K562 (cell line): ENCODE measurements at regions not wholly inside any gene's neighbourhood (a gene's known extent, or its start where the extent isn't known, plus 50 kb on each side); places are given as distances from the start of the nearest gene placed in this dataset.

ENCODE experiments used
- ATAC-seq: fragments of 200-7000 bp; cut with Tn5 transposase; 3 replicates; pipeline ENCODE4 v1.9.1; 2020; ENCODE audit warnings: moderate library complexity
- BruUV-seq: library from RNA; stranded (reverse); fragments of 400-500 nt; replicated peaks from 2 replicates; lab custom pipeline; 2021; lab: Mats Ljungman, UMichigan
- CTCF ChIA-PET: fragments of 300-600 bp; formaldehyde crosslinking; extraction: SDS; loops from one replicate; lab custom pipeline; 2021; ENCODE audit warnings: low intra/inter-chr PET ratio; lab: Yijun Ruan, JAX
- POLR2A ChIA-PET: fragments of 300-600, 350-650 bp; sonication (Branson Sonifier 250); formaldehyde crosslinking; extraction: SDS; loops from one replicate; lab custom pipeline; 2021; ENCODE audit warnings: antibody characterized with exemption, inconsistent platforms; lab: Yijun Ruan, JAX
- DNase-seq, 4 experiments: peaks; one replicate each; pipeline versions ENCODE4 v3.0.0 to v3.0.0-alpha.2; 2011 to 2018; ENCODE audit warnings: low spot score in 3 of 4, mixed read lengths in 3 of 4; ENCODE audit errors: extremely low read depth in 1 of 4
- FAIRE-seq: peaks from 2 replicates; lab custom pipeline; 2011; peaks lifted over from hg19 to GRCh38; lab: Jason Lieb, UNC
- H2AFZ ChIP-seq: 2 replicates; pipeline ENCODE4 v1.6.0; 2011; ENCODE audit warnings: low read depth, low read length, control low read depth, inconsistent platforms
- H3K27ac ChIP-seq: fragments of 200-600 bp; 3 replicates; pipeline ENCODE4 v1.8.0; 2011; ENCODE audit warnings: low read depth, mild to moderate bottlenecking, control low read depth, inconsistent platforms, low read length, moderate library complexity, mixed read lengths; ENCODE audit errors: extremely low read depth
- H3K27me3 ChIP-seq, 2 experiments: fragments of 300-600 bp in 1 of 2; 2 replicates in 1 of 2; 3 replicates in 1 of 2; pipeline versions ENCODE4 v1.6.0 to v1.8.0; 2011; ENCODE audit warnings: inconsistent platforms in 2 of 2, low read length in 2 of 2, mild to moderate bottlenecking in 1 of 2, mixed read lengths in 1 of 2, moderate library complexity in 1 of 2; ENCODE audit not compliant: control insufficient read depth in 2 of 2, insufficient read depth in 2 of 2
- H3K36me3 ChIP-seq: fragments of 300-600 bp; 3 replicates; pipeline ENCODE4 v1.8.0; 2011; ENCODE audit warnings: mild to moderate bottlenecking, low read length, inconsistent platforms; ENCODE audit not compliant: control insufficient read depth, insufficient read depth
- H3K4me1 ChIP-seq, 2 experiments: fragments of 200-600 bp in 1 of 2; replicated peaks in 1 of 2; 2 replicates in 1 of 2; 3 replicates in 1 of 2; pipeline versions ENCODE4 v1.5.1 to v1.8.0; 2011; ENCODE audit warnings: inconsistent platforms in 2 of 2, low read length in 2 of 2, mild to moderate bottlenecking in 1 of 2, mixed read lengths in 1 of 2, moderate library complexity in 1 of 2; ENCODE audit not compliant: control insufficient read depth in 2 of 2, insufficient read depth in 2 of 2
- H3K4me2 ChIP-seq: 2 replicates; pipeline ENCODE4 v1.6.1; 2011; ENCODE audit warnings: low read length, control low read depth, inconsistent platforms, mixed read lengths; ENCODE audit not compliant: insufficient read depth
- H3K4me3 ChIP-seq: fragments of 200-600 bp; sonication (generic), shearing (Covaris generic); 2 replicates; pipeline ENCODE4 v1.5.1; 2016; ENCODE audit warnings: control low read depth, inconsistent platforms
- H3K79me2 ChIP-seq: fragments of 200-600 bp; 3 replicates; pipeline ENCODE4 v1.8.0; 2011; ENCODE audit warnings: low read length, inconsistent platforms; ENCODE audit not compliant: control insufficient read depth, insufficient read depth
- H3K9ac ChIP-seq, 2 experiments: 2 replicates each; pipeline versions ENCODE4 v1.6.0 to v1.6.1; 2011; ENCODE audit warnings: low read depth in 2 of 2, low read length in 2 of 2, control low read depth in 1 of 2, inconsistent platforms in 1 of 2, mild to moderate bottlenecking in 1 of 2, mixed read lengths in 1 of 2; ENCODE audit not compliant: insufficient read depth in 1 of 2
- H3K9me1 ChIP-seq: one replicate; pipeline ENCODE4 v1.6.0; 2011; ENCODE audit warnings: inconsistent platforms, mild to moderate bottlenecking, low read length, moderate library complexity; ENCODE audit not compliant: control insufficient read depth, insufficient read depth
- H3K9me3 ChIP-seq: replicated peaks from 2 replicates; pipeline ENCODE4 v1.5.1; 2011; ENCODE audit warnings: low read depth, low read length, inconsistent platforms; ENCODE audit not compliant: control insufficient read depth, insufficient read depth
- H4K20me1 ChIP-seq: replicated peaks from 2 replicates; pipeline ENCODE4 v1.6.1; 2011; ENCODE audit warnings: low read length, inconsistent platforms, mixed read lengths; ENCODE audit not compliant: control insufficient read depth, insufficient read depth
- ETV1 ChIP-seq: fragments of 450-650 bp; conservative IDR thresholded peaks from 2 replicates; pipeline ENCODE4 v1.6.1; 2016; ENCODE audit warnings: missing genetic modification characterization, control low read depth, low read depth, missing compliant biosample characterization
- FOXA3 ChIP-seq, 2 experiments: fragments of 450-650 bp in 1 of 2; sonication (generic) in 1 of 2; formaldehyde crosslinking; IDR thresholded peaks in 1 of 2; conservative IDR thresholded peaks in 1 of 2; 2 replicates each; pipeline versions ENCODE4 v1.4.0 to v1.8.0; 2020 to 2022; ENCODE audit warnings: mild to moderate bottlenecking in 2 of 2, missing genetic modification reagents in 1 of 2
- MITF ChIP-seq: IDR thresholded peaks from 2 replicates; pipeline ENCODE4 v1.6.1; 2014; ENCODE audit warnings: antibody characterized with exemption
- RBM39 ChIP-seq: fragments of 200-400 bp; formaldehyde crosslinking; optimal IDR thresholded peaks from 2 replicates; pipeline ENCODE3; 2018; ENCODE audit warnings: low read depth, low read length
- THAP12 ChIP-seq: fragments of 250-450 bp; sonication (Bioruptor Pico); IDR thresholded peaks from 2 replicates; pipeline ENCODE4 v1.9.0; 2021; ENCODE audit warnings: mild to moderate bottlenecking, inconsistent platforms
- ZBTB7A ChIP-seq: IDR thresholded peaks from 2 replicates; pipeline ENCODE4 v1.6.1; 2011; ENCODE audit warnings: low read depth, mild to moderate bottlenecking, low read length, moderate library complexity, borderline replicate concordance; ENCODE audit not compliant: control insufficient read depth
- WGBS: fragments of 100-300 bp; shearing (Covaris generic); methylation state at CpG from one replicate; pipeline ENCODE4 v1.1.6; 2016; ENCODE audit warnings: low coverage, mixed read lengths; ENCODE audit not compliant: insufficient coverage; ENCODE audit errors: missing lambda C conversion rate; 5-methylcytosine and 5-hydroxymethylcytosine counted together
- in situ Hi-C: fragments of 300-500 bp; cut with MboI; formaldehyde crosslinking; loops from 4 replicates; pipeline ENCODE4 v1.15.0; 2018; ENCODE audit warnings: inconsistent platforms, mixed read lengths
- intact Hi-C: fragments of 100-400 bp; cut with micrococcal nuclease; formaldehyde crosslinking; loops from 2 replicates; pipeline ENCODE4 v1.14.2; 2022
- TF ChIP-seq, protein P1 (sequence below): fragments of 250-450 bp; sonication (Bioruptor Pico); IDR thresholded peaks from 2 replicates; pipeline ENCODE4 v1.8.0; 2022; ENCODE audit warnings: moderate library complexity, mild to moderate bottlenecking, inconsistent platforms
- TF ChIP-seq, protein P2 (sequence below): fragments of 250-450 bp; sonication (Bioruptor Pico); IDR thresholded peaks from 2 replicates; pipeline ENCODE4 v1.8.0; 2021; ENCODE audit warnings: mild to moderate bottlenecking, moderate library complexity
- TF ChIP-seq, protein P3 (sequence below): fragments of 450-650 bp; IDR thresholded peaks from 2 replicates; pipeline ENCODE4 v1.6.1; 2016; ENCODE audit warnings: missing biosample characterization, missing genetic modification characterization
- TF ChIP-seq, protein P4 (sequence below): fragments of 450-650 bp; IDR thresholded peaks from 2 replicates; pipeline ENCODE4 v1.7.0; 2016; ENCODE audit warnings: borderline replicate concordance

DNA sequence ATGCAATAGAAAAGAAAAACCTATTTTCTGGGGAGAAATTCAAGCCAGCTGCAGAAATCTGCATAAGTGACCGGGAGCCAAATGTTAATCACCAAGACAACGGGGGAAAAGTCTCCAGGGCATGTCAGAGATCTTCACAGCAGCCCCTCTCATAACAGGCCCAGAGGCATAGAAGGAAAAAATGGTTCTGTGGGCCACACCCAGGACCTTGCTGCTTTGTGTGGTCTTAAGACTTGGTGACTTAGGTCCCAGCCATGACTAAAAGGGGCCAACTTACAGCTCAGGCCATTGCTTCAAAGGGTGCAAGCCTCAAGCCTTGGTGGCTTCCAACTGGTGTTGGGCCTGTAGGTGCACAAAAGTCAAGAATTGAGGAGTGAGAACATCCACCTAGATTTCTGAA lies 2847.6 kb upstream of the PCDH20 start:
- H3K27me3 ChIP-seq, result no peaks in the 10 kb centered on the region
- H3K27ac ChIP-seq, result no peak overlapping the region
- DNase-seq (no peak), FAIRE-seq (no peak), ATAC-seq (no peak)
- no peak overlapping the region for H3K9ac ChIP-seq
- 0% methylated on average over 2 of the region's 2 CpGs for WGBS
- H3K4me3 ChIP-seq, result no peak overlapping the region
- no peaks in the 10 kb centered on the region; the same call in 1 of the 2 replicates for H3K9me3 ChIP-seq
- ChIA-PET POLR2A (no interaction called here), CTCF (no interaction called here)
- H3K36me3 ChIP-seq, result no peaks in the 10 kb centered on the region
- in situ Hi-C loops, result no loop called here
- H3K4me2 ChIP-seq, result no peak overlapping the region
- H3K79me2 ChIP-seq, result no peaks in the 10 kb centered on the region
- no peak overlapping the region for H2AFZ ChIP-seq
- intact Hi-C loops, result no loop called here
- BruUV-seq, result no TSS peak
- no peaks in the 10 kb centered on the region for H3K4me1 ChIP-seq
- H4K20me1 ChIP-seq, result no peaks in the 10 kb centered on the region
- H3K9me1 ChIP-seq, result no peaks in the 10 kb centered on the region
- TF ChIP-seq, protein P1, sequence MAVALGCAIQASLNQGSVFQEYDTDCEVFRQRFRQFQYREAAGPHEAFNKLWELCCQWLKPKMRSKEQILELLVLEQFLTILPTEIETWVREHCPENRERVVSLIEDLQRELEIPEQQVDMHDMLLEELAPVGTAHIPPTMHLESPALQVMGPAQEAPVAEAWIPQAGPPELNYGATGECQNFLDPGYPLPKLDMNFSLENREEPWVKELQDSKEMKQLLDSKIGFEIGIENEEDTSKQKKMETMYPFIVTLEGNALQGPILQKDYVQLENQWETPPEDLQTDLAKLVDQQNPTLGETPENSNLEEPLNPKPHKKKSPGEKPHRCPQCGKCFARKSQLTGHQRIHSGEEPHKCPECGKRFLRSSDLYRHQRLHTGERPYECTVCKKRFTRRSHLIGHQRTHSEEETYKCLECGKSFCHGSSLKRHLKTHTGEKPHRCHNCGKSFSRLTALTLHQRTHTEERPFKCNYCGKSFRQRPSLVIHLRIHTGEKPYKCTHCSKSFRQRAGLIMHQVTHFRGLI (CRISPR knock-in tag), result no peak
- TF ChIP-seq, protein P2, sequence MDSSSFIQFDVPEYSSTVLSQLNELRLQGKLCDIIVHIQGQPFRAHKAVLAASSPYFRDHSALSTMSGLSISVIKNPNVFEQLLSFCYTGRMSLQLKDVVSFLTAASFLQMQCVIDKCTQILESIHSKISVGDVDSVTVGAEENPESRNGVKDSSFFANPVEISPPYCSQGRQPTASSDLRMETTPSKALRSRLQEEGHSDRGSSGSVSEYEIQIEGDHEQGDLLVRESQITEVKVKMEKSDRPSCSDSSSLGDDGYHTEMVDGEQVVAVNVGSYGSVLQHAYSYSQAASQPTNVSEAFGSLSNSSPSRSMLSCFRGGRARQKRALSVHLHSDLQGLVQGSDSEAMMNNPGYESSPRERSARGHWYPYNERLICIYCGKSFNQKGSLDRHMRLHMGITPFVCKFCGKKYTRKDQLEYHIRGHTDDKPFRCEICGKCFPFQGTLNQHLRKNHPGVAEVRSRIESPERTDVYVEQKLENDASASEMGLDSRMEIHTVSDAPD (CRISPR knock-in tag), result no peak
- TF ChIP-seq, protein P3, sequence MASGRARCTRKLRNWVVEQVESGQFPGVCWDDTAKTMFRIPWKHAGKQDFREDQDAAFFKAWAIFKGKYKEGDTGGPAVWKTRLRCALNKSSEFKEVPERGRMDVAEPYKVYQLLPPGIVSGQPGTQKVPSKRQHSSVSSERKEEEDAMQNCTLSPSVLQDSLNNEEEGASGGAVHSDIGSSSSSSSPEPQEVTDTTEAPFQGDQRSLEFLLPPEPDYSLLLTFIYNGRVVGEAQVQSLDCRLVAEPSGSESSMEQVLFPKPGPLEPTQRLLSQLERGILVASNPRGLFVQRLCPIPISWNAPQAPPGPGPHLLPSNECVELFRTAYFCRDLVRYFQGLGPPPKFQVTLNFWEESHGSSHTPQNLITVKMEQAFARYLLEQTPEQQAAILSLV (tag), result no peak
- TF ChIP-seq ZBTB7A (no peak), RBM39 (no peak), ETV1 (no peak), THAP12 (CRISPR knock-in tag) (no peak), MITF (no peak), FOXA3 (CRISPR knock-in tag; conservative IDR thresholded peaks at IDR 0.05 in 1 of 2, IDR thresholded peaks at IDR 0.05 in 1 of 2) (no peak)
- TF ChIP-seq, protein P4, sequence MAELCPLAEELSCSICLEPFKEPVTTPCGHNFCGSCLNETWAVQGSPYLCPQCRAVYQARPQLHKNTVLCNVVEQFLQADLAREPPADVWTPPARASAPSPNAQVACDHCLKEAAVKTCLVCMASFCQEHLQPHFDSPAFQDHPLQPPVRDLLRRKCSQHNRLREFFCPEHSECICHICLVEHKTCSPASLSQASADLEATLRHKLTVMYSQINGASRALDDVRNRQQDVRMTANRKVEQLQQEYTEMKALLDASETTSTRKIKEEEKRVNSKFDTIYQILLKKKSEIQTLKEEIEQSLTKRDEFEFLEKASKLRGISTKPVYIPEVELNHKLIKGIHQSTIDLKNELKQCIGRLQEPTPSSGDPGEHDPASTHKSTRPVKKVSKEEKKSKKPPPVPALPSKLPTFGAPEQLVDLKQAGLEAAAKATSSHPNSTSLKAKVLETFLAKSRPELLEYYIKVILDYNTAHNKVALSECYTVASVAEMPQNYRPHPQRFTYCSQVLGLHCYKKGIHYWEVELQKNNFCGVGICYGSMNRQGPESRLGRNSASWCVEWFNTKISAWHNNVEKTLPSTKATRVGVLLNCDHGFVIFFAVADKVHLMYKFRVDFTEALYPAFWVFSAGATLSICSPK, result no peak
